ENCODE measurements at regions not wholly inside any gene's neighbourhood (a gene's known extent, or its start where the extent isn't known, plus 50 kb on each side); places are given as distances from the start of the nearest gene placed in this dataset.

DNA sequence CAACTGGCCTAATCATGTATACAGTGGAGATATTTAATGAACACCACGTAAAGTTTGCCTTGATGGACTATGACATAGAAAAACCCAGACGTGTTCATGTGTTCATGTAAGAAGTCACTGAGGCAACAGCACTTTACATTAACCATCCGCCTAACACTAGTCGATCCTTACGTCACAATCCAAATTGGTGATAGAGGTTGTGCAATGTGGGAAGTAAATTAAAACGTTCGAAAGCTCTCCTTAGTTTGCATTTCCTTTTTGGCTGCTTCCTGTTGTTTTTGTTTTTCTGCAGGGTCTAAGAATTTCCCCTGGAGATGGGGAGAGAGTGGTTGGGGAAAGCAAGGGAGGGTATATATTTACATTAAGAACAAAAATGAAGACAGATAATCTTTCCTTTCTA lies 587.5 kb upstream of the ADGRL2 start:
- peak overlapping the region; percentile 12 for H3K27ac ChIP-seq
- no peak for TF ChIP-seq CTCF (IDR thresholded peaks at IDR 0.05)
- H3K9me3 ChIP-seq, result no peaks in the 10 kb centered on the region
- no peaks in the 10 kb centered on the region for H3K27me3 ChIP-seq
- H3K4me1 ChIP-seq (ENCODE audit: control insufficient read depth in 1 of 2, insufficient read depth in 1 of 2, low read depth in 1 of 2, low read length in 1 of 2), result peaks cover 49 to 52% of the 10 kb centered on the region in 2 experiments
- no peaks in the 10 kb centered on the region for H3K36me3 ChIP-seq
- H3K4me3 ChIP-seq (ENCODE audit: low read depth in 1 of 2, low read length in 1 of 2), result no peak overlapping the region

- no peaks in the 10 kb centered on the region for H3K9me3 ChIP-seq
- peaks cover 66 to 69% of the 10 kb centered on the region in 2 experiments for H3K4me1 ChIP-seq (ENCODE audit: control insufficient read depth in 1 of 2, insufficient read depth in 1 of 2, low read depth in 1 of 2, low read length in 1 of 2)
- H3K36me3 ChIP-seq, result no peaks in the 10 kb centered on the region
- H3K27me3 ChIP-seq, result no peaks in the 10 kb centered on the region
- peak overlapping the region; percentile 85 for H3K27ac ChIP-seq
- TF ChIP-seq CTCF (IDR thresholded peaks at IDR 0.05), result no peak
- peak overlapping the region in 1 of 2 experiments; percentile 34 for H3K4me3 ChIP-seq (ENCODE audit: low read depth in 1 of 2, low read length in 1 of 2)
Measured at GRCh38 chr1:81209461-81209860, 591.3 kb upstream of the ADGRL2 start.

DNA sequence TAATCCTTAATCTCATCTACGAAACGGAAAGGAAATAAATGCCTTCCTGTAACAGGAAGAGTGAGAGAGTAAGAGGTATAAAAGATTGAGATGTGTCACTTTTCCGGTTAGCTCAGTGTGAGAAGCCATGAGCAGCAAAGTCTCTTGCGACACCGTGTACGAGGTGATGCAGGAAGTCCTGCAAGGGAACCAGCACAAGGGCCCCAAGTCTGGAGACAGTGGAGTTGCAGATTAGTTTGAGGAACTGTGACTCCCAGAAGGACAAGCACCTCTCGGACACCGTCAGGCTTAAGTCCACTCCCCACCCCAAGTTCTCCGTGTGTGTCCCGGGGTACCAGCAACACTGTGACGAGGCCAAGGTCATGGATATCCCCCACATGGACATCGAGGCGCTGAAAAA lies 592.3 kb upstream of the ADGRL2 start:
- Histone ChIP-seq H3K27ac (peak overlapping the region; percentile 85), H3K9me3 (no peaks in the 10 kb centered on the region), H3K4me3 (ENCODE audit: low read depth in 1 of 2, low read length in 1 of 2) (peak overlapping the region; percentile 34 to 48), H3K27me3 (no peaks in the 10 kb centered on the region), H3K4me1 (ENCODE audit: control insufficient read depth in 1 of 2, insufficient read depth in 1 of 2, low read depth in 1 of 2, low read length in 1 of 2) (peaks cover 64 to 68% of the 10 kb centered on the region in 2 experiments), H3K36me3 (no peaks in the 10 kb centered on the region)
- no peak for TF ChIP-seq CTCF (IDR thresholded peaks at IDR 0.05)

GRCh38 chr1:81205956-81206355 lies 594.8 kb upstream of the ADGRL2 start:
- Histone ChIP-seq H3K36me3 (no peaks in the 10 kb centered on the region), H3K27ac (no peak overlapping the region), H3K4me1 (ENCODE audit: control insufficient read depth in 1 of 2, insufficient read depth in 1 of 2, low read depth in 1 of 2, low read length in 1 of 2) (peaks cover 43 to 44% of the 10 kb centered on the region in 2 experiments), H3K9me3 (no peaks in the 10 kb centered on the region), H3K4me3 (ENCODE audit: low read depth in 1 of 2, low read length in 1 of 2) (no peak overlapping the region), H3K27me3 (no peaks in the 10 kb centered on the region)
- TF ChIP-seq CTCF (IDR thresholded peaks at IDR 0.05), result no peak

DNA sequence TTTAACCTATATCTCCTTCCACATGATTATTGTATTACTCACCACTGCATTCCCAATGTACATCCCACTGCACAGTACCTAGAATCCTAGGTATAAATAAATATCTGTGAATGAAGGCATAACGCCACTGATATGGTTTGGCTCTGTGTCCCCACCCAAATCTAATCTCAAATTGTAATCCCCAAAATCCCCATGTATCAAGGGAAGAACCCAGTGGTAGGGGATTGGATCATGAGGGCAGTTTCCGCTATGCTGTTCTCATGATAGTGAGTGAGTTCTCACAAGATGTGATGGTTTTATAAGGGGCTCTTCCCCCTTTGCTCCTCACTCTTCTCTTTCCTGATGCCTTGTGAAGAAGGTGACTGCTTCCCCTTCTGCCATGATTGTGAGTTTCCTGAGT lies 599.0 kb upstream of the ADGRL2 start:
- no peak for TF ChIP-seq CTCF (IDR thresholded peaks at IDR 0.05)
- H3K4me3 ChIP-seq (ENCODE audit: low read depth in 1 of 2, low read length in 1 of 2), result no peak overlapping the region
- H3K4me1 ChIP-seq (ENCODE audit: control insufficient read depth in 1 of 2, insufficient read depth in 1 of 2, low read depth in 1 of 2, low read length in 1 of 2), result peaks cover 2 to 3% of the 10 kb centered on the region in 2 experiments
- H3K27ac ChIP-seq, result no peak overlapping the region
- H3K9me3 ChIP-seq, result no peaks in the 10 kb centered on the region
- no peaks in the 10 kb centered on the region for H3K27me3 ChIP-seq
- H3K36me3 ChIP-seq, result no peaks in the 10 kb centered on the region

DNA sequence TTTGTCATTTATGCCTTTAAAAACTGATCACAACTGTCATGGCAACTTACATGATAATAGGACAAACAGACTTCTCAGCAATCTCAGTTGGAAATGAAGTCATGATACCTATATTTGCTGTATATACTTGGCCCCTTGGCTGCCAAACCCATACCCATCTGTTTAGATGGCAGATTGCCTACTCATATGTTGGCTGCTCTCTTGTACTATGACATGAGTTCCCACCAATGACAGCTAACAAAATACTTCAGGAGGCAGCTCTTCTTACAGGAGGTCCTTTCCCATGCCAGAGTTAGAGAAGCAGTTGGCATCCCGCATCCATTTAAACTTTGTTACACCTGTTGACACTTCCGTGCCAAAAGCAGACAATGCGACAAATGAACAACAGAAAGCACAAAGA lies 603.1 kb upstream of the ADGRL2 start:
- H3K27ac ChIP-seq, result no peak overlapping the region
- H3K27me3 ChIP-seq, result no peaks in the 10 kb centered on the region
- no peaks in the 10 kb centered on the region for H3K36me3 ChIP-seq
- peaks cover 0 to 9% of the 10 kb centered on the region in 2 experiments for H3K4me1 ChIP-seq (ENCODE audit: control insufficient read depth in 1 of 2, insufficient read depth in 1 of 2, low read depth in 1 of 2, low read length in 1 of 2)
- TF ChIP-seq CTCF (IDR thresholded peaks at IDR 0.05), result no peak
- H3K9me3 ChIP-seq, result no peaks in the 10 kb centered on the region
- H3K4me3 ChIP-seq (ENCODE audit: low read depth in 1 of 2, low read length in 1 of 2), result no peak overlapping the region

Data from neutrophil (primary cell).